HG03108 (cell line): ENCODE measurements at regions not wholly inside any gene's neighbourhood (a gene's known extent, or its start where the extent isn't known, plus 50 kb on each side); places are given as distances from the start of the nearest gene placed in this dataset.

Source experiments
- ATAC-seq: cut with Tn5 transposase; IDR thresholded peaks from one replicate; pipeline ENCODE4 v1.9.1; 2021; ENCODE audit warnings: moderate library complexity; ENCODE audit not compliant: unreplicated experiment

- ATAC-seq = no peak
These were observed 548.9 kb upstream of the CDH8 start for GRCh38 chr16:62585041-62585545.

- ATAC-seq = no peak
These were observed 547.2 kb upstream of the CDH8 start for GRCh38 chr16:62583414-62583813.

GRCh38 chr16:62573466-62573865, 537.2 kb upstream of the CDH8 start:
- ATAC-seq = no peak

GRCh38 chr16:62568926-62569325, 532.7 kb upstream of the CDH8 start:
- ATAC-seq = no peak

GRCh38 chr16:62565706-62566105, 529.5 kb upstream of the CDH8 start:
- ATAC-seq = no peak

- ATAC-seq = no peak
These were observed 528.1 kb upstream of the CDH8 start for GRCh38 chr16:62564291-62564690.

- ATAC-seq = no peak
These were observed 525.9 kb upstream of the CDH8 start for GRCh38 chr16:62562121-62562520.

GRCh38 chr16:62549875-62550274, 513.6 kb upstream of the CDH8 start:
- no peak for ATAC-seq

- no peak for ATAC-seq
These were observed 511.9 kb upstream of the CDH8 start for GRCh38 chr16:62548095-62548494.

GRCh38 chr16:62546701-62547100, 510.5 kb upstream of the CDH8 start:
- ATAC-seq = no peak

- no peak for ATAC-seq
These were observed 508.8 kb upstream of the CDH8 start for GRCh38 chr16:62545039-62545438.

- ATAC-seq = no peak
These were observed 507.3 kb upstream of the CDH8 start for GRCh38 chr16:62543516-62543915.

GRCh38 chr16:62539657-62540056, 503.4 kb upstream of the CDH8 start:
- no peak for ATAC-seq

- ATAC-seq = no peak
These were observed 494.2 kb upstream of the CDH8 start for GRCh38 chr16:62530426-62530825.

GRCh38 chr16:62516001-62516400, 479.8 kb upstream of the CDH8 start:
- no peak for ATAC-seq

- ATAC-seq = no peak
These were observed 466.8 kb upstream of the CDH8 start for GRCh38 chr16:62503073-62503472.

GRCh38 chr16:62478903-62479458, 442.7 kb upstream of the CDH8 start:
- ATAC-seq = no peak

- no peak for ATAC-seq
These were observed 441.6 kb upstream of the CDH8 start for GRCh38 chr16:62477796-62478195.

- no peak for ATAC-seq
These were observed 439.3 kb upstream of the CDH8 start for GRCh38 chr16:62475573-62475972.

- ATAC-seq = no peak
These were observed 426.7 kb upstream of the CDH8 start for GRCh38 chr16:62462971-62463370.

- no peak for ATAC-seq
These were observed 414.1 kb upstream of the CDH8 start for GRCh38 chr16:62450291-62450690.

GRCh38 chr16:62445909-62446308, 409.7 kb upstream of the CDH8 start:
- ATAC-seq = no peak

GRCh38 chr16:62424206-62424605, 388.0 kb upstream of the CDH8 start:
- no peak for ATAC-seq
